NCI-H1930 (cell line): ENCODE measurements at regions not wholly inside any gene's neighbourhood (a gene's known extent, or its start where the extent isn't known, plus 50 kb on each side); places are given as distances from the start of the nearest gene placed in this dataset.
"Not testable (repeated sequence)": the region's sequence is repeated elsewhere in the genome, so short reads cannot be mapped to it uniquely, and the experiment has no call there.

ENCODE experiments used
- DNase-seq, 2 experiments: peaks; one replicate each; lab custom pipeline; 2025; lab: John Stamatoyannopoulos, UW

GRCh38 chrX:7515681-7516413, 327.1 kb upstream of the VCX start:
- DNase-seq = no peak

GRCh38 chrX:7514871-7515599, 327.9 kb upstream of the VCX start:
- no peak for DNase-seq

GRCh38 chrX:7512845-7513244, 330.1 kb upstream of the VCX start:
- no peak for DNase-seq

- no peak for DNase-seq
These were observed 339.7 kb upstream of the VCX start for GRCh38 chrX:7503251-7503650.

- no peak for DNase-seq
These were observed 342.6 kb upstream of the VCX start for GRCh38 chrX:7500386-7500785.

GRCh38 chrX:7486505-7486904, 338.6 kb upstream of the PUDP start:
- no peak for DNase-seq

GRCh38 chrX:7485061-7485460, 337.1 kb upstream of the PUDP start:
- no peak for DNase-seq

GRCh38 chrX:7480721-7481120, 332.8 kb upstream of the PUDP start:
- no peak for DNase-seq

GRCh38 chrX:7462110-7462509, 314.2 kb upstream of the PUDP start:
- no peak for DNase-seq

GRCh38 chrX:7461051-7461450, 313.1 kb upstream of the PUDP start:
- not testable (repeated sequence) for DNase-seq

- DNase-seq = no peak
These were observed 300.0 kb upstream of the PUDP start for GRCh38 chrX:7447801-7448499.

- no peak for DNase-seq
These were observed 298.9 kb upstream of the PUDP start for GRCh38 chrX:7446815-7447214.

- DNase-seq = no peak
These were observed 297.0 kb upstream of the PUDP start for GRCh38 chrX:7444967-7445366.

- DNase-seq = no peak
These were observed 293.6 kb upstream of the PUDP start for GRCh38 chrX:7441586-7441985.

GRCh38 chrX:7435822-7436221, 287.9 kb upstream of the PUDP start:
- DNase-seq = no peak

GRCh38 chrX:7432901-7433300, 284.9 kb upstream of the PUDP start:
- DNase-seq = no peak

GRCh38 chrX:7420717-7421116, 272.8 kb upstream of the PUDP start:
- DNase-seq = no peak

- no peak for DNase-seq
These were observed 266.8 kb upstream of the PUDP start for GRCh38 chrX:7414753-7415152.

GRCh38 chrX:7412840-7413239, 264.9 kb upstream of the PUDP start:
- no peak for DNase-seq

- DNase-seq = no peak
These were observed 261.9 kb upstream of the PUDP start for GRCh38 chrX:7409866-7410265.

- DNase-seq = no peak
These were observed 251.4 kb upstream of the PUDP start for GRCh38 chrX:7399373-7399772.

- no peak for DNase-seq
These were observed 242.5 kb upstream of the PUDP start for GRCh38 chrX:7390441-7390840.

- DNase-seq = no peak
These were observed 241.6 kb upstream of the PUDP start for GRCh38 chrX:7389576-7389975.
